ENCODE measurements at regions not wholly inside any gene's neighbourhood (a gene's known extent, or its start where the extent isn't known, plus 50 kb on each side); places are given as distances from the start of the nearest gene placed in this dataset.

DNA sequence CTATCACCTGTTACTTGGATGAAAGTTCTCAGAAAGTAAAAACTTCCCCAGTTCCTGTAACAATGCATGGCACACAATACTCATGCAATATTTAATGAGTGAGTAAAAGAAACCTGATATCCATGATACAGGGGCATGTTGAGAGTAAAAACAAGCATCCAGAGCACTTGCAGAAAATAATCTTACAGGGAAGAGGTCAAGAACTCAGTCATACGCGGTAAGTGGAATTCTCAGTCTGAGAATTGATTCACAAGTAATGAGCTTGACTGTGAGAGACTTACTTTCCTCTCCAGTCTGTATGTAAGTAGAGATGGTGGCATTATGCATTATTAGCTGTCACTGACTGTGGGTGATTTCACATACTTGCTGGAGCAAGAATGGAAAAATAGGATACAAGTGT lies 976.9 kb downstream of the BRINP3 start:
- DNase-seq, result no peak

DNA sequence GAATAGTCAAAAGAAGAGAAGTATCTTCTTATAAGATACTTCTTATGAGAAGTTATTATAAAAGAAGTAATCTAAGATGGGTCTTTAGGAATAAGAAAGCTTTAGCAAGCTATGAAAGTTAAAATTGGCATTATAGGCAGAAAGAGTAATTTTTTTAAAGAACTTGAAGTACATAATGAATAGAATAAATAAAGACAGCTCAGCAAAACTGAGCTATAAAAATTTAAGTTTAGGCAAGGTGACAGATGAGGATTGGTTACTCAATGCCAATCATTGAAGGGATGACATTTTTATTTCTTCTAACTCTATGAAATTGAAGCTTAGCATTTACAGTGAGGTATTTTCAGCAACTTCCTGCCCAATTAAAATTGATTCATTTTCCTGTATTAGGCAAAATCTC lies 966.8 kb downstream of the BRINP3 start:
- no peak for DNase-seq

DNA sequence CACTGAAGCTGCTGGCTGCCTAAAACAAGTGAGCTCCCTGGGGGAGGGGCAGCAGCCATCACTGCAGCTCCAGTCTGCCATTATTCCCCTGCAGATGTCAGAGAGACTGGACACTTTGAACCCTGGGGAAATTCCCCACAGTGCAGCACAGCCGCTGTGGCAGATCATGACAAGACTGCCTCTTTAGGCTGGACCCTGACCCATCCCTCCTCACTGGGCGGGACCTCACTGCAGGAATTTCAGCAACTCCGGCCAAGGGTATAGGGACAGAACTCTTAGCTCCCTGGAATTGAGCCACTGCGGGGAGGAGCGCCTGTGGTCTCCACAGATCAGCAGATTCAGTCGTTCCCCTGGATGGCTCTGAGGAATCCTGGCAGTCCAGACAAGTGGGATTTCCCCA lies 964.6 kb downstream of the BRINP3 start:
- no peak for DNase-seq

DNA sequence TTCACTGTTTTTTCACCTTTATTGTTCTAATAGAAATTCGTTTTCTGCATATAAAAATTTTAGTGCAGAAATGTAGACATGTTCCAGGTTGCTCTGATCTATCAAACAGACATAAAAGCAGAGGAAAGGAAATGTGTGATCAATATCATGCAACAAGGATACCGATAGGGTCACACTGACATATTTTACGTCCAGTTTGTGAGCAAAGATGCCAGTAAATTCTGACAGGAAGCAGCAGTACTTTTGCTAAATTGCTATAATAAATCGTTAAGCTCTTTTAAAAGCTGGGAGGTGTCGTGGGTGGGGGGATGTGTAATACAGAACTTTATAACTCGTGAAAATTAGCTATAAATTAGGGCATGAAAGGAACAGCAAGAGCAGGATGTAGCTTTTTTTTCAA lies 955.2 kb downstream of the BRINP3 start:
- DNase-seq, result no peak

DNA sequence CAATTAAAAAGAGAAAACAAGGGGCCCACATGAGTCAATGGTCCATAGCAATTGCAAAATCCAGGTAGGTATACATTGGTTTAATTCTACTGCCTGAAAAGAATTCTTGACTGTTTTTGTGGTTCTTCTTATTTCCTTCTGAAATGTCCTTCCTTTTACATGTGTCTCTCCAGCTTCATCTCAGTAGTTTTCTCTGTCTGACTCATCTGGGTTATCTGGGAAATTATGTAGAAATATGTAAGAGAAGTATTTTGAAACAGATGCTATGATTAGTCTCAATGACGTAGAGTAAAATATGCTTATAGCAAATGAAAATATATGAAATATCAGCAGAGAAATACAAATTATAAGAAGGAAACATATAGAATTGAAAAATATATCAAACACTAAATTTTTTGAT lies 953.2 kb downstream of the BRINP3 start:
- no peak for DNase-seq

DNA sequence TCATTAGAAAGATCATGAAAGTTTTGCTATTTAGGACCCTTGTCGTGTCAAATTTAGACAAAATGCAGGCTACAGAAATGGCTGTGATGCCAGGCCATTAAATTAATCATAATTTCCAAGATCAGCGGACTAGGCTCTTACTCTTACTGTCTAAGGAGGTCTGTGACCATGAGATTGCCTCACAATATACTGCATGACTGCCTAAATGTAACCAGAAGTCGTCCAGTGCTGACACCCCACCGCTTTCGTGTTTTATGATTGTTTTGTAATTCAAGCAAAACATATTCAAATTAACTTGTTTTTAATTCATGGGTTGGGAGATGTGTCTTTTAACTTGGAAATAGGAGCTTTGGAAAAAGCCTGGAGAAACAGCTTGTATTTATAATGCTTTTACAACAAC lies 947.5 kb downstream of the BRINP3 start:
- no peak for DNase-seq

DNA sequence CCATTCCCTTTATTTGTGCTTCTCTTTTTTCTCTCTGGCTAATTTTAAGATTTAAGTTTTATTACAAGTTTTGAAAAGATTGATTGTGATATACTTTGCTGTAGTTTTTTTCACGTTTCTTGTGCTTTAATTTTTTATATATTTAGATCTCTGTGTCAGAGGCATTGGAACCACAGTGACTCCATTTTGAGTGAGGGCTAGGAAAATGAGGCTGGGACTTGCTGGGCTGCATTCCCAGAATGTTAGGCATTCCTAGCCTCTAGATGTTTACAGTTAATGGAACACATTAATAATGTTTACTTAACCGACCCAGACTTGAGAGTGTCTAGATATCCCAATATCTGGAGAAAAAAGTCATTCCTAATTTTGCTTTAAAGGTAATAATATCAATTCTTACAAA lies 939.4 kb downstream of the BRINP3 start:
- no peak for DNase-seq

DNA sequence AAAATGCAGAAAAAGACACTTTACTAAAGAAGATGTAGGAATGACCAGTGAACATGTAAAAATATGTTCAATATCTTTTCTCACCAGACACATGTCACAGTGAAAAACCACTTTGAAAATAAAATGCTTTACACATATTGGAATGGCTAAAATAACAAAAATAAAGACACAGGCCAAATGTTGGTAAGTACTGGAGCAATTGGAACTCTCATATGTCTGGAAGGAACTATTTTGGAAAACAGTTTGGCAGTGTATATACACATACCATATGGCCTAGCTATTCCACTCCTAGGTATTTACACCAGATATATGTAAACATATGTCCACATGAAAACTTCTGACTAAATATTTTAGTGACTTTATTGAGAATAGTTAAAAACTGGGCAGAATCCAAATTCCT lies 927.2 kb downstream of the BRINP3 start:
- DNase-seq, result no peak

DNA sequence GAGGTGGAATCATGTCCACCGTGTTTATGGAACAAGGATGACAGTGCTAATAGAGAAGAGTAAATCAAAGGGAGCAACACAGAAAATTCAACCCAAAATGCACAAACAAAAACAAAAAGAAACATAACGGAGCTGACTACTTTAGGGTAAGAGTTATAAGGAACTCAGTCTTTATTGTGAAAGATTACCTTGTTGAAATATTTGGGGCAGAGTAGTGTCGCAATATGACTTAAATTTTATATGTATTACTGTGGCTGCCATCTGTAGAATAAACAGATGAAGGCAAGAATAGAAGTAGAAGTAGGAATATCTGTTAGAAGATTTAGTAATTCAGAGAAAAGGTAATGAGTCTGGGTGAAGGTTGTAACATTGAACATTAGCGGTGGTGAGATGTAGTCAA lies 913.9 kb downstream of the BRINP3 start:
- no peak for DNase-seq

DNA sequence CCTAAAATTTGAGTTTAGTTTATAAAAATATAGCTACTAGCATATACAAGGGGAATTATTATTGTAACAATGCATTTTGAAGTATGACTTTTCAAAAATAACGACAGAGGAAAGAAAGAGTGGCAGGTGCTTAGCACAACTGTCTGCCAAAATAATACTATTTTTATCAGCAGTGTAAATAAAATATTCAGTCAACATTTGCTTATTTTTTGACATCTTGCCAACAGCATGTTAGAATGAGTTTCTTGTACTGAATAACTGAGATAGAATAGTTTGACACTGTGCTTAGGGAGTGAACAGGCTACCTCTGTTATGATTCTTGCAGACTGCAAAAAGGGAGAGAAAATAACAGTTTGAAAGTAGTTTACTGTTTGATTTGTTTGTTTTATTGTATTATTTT lies 909.8 kb downstream of the BRINP3 start:
- DNase-seq, result no peak

DNA sequence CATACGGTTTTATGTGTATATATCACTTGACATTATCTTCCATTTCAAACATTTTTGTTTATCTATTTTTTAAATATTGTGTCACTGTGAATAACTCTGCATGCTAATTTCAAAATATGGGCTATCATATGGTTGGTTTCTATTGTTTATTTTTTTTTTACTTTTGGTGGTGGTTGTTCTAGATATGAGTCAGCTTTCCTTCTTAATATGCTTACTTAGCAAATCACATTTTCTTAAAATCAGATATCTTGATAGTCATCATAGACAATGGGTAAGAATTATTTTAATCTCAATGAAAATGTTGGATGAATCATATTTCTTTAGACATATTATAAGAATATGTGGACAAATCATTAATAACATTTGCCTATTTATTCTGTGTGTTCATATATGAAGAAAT lies 881.5 kb downstream of the BRINP3 start:
- no peak for DNase-seq

DNA sequence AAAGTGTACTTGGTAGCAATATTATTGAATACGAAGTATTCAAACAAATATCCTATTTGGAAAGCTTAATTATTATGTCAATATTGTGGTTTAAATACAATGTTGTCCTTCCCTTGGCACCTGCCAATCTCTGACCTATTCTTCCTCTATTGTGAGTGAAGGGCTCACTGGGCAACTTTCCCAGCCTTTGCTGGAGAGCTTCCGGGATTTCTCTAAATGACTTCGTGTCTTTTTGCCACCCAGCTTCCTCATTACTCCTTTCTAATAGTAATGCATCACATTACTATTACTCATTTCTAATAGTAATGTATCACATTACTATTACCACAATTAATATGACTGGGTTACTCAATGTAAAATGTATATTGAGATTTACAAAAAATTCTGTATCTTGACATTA lies 880.6 kb downstream of the BRINP3 start:
- no peak for DNase-seq

DNA sequence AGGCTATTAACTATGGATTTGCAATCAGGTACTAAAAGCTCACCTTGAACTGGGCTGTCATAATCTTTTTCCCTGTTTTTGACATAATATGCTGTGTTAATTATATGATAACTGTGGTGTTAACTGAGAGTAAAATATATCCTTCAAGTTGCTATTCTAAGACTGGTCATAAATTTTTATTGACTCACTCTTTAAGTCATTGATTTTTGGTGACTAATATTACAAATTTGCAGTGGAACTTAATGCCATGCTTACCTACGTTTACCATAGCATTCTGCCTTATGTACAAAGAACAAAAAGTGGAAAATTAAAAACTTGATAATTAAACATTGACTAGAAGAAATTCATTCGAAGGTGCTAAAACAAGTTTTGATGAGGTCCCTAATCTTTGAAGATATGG lies 872.4 kb downstream of the BRINP3 start:
- DNase-seq, result no peak

DNA sequence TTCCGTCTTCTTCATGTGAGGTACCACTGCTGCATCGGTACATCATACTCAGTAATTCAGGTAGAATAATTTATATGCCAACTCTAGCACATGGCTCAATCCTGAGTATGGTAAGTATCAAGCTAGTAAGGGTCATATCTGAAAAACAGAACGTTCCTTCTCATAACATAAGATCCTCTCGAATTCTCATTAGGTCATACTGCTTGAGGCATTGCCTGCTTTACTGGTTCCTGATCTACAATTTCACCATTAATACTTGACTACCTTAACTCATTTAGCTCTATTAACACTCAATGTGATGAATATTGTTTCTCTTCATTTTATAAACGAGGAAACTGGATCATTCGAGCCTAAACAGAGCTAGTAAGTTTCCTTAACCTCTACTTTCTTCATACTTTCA lies 871.6 kb downstream of the BRINP3 start:
- DNase-seq, result no peak

DNA sequence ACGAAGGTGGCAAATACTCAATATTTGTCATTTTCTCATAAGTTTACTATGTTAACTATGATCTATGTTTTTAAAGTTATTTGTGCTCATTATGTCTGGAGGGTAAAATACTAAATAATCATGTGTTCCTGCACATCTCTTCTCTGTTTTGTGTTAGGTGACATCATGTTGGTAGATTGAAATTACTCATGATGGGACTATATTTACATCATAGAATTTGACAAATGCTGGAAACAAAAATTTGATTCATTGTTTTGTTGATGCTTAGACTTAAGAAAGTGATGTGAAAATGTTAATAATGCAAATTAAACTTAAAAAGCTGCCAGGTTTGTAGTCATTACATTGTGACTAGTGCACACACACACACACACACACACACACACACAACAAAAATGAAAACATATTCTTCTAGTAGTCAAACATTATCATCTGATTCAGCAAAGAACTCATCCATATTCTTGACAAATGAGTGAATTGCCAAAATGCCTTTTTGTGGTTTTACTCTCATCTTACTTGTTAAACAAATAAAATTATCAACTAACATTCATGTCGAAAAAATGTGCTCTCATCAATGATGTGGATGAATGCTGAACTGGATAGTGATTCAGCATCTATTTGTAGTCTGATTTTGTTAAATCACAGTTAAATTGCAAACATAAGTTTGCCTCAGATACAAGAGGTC lies 870.7 kb downstream of the BRINP3 start:
- DNase-seq, result no peak

DNA sequence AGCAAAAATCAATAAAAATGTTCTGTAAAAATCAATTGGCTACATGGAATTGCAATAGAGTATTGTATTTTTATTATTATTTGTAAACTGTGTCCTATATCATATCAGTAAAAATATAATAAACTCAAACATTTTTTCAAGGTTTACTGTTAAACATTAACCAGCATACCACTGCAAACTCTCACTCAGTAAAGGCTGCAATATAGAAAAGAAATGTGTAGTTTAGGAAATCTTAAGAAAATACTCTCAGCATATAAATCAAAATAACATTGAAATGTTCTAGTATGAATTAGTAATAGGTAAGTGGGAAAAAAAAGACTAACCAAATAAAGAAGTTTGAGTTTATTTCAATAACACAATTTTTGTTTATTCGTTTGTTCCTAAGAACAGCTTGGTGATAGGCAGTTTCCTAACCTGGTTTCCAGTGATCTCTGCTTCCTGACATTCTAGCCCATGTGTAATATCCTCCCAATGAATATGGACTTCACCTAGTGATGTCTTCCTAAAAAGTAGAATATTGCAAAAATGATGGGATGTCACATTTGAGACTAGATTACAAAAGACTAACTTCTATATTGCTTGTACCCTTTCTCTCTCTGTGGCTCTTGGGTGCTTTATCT lies 870.1 kb downstream of the BRINP3 start:
- no peak for DNase-seq

DNA sequence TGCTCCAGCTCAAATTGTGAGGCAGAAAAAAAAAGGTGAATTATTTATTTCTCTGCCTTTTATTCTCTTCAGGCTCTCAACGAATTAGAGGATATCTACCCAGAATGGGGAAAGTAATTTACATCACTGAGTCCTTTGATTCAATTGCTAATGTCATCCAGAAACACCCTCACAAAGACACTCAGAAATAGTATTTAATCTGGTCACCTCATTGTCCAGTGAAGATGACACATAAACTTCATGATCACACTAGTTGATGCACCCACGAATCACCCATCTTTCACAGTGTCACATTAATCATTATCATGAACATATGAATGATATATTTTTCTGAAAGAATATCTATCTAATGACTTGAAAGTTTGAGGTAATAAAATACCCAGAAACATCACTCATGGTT lies 868.5 kb downstream of the BRINP3 start:
- DNase-seq, result no peak

DNA sequence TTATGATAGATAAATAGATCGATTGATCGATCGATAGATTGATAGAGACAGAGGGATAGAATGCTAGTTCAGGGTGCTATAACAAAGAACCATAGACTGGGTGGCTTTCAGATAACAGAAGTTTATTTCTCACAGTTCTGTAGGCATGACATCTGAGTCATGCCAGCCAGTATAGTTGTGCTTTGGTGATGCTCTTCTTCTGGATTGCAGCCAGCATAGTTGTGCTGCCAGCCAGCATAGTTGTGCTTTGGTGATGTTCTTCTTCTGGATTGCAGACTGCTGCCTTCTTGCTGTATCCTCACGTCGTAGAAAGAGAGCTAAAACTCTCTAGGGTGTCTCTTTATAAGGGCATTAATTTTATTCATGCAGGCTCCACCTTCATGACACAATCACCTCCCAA lies 860.8 kb downstream of the BRINP3 start:
- DNase-seq, result no peak

DNA sequence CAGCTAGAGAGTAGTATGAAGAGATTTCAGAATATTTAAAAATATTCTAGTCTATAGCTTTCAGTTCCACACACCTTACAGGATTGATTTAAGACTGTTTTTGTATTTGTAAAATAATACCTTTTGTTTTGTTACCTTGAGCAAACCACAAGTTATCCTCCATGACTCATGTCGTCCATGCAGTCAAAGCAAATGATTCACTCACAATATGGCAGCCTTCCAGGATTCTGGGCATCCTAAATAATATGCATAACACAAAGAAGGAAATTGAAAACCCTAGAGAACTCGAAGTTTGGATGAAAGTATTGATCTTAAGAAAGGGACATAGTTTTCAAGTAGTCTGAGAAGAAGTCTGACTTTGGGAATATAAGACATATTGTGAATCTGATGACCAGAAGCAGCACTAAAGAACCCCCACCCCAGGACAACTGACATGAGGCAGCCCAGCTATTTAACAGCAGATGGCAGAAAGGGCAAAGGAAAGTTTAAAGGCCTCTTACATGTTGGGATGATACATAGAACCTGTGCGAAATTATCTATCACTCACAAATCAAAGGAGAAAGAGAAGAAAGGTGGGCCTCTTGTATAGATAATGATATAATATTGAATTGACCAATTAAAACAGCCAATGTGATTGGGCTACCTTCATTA lies 857.9 kb downstream of the BRINP3 start:
- no peak for DNase-seq

DNA sequence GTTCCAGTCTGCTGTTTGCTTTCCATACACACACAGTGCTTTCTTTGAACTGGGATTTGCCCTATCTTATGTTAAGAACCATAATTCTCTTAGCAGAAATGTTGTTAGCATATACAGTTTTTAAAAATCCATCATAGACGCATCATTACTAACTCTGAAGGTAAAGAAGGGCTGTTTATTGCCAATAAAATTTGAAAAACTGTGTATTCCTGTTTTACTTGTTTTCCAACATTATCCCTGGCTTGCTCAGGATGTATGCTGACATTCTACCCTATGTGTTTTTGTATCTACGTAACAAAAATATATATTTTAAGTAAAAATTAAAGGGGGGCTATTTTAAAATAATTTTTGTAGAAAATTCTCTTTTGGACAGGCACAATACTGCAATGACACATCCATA lies 857.2 kb downstream of the BRINP3 start:
- no peak for DNase-seq

DNA sequence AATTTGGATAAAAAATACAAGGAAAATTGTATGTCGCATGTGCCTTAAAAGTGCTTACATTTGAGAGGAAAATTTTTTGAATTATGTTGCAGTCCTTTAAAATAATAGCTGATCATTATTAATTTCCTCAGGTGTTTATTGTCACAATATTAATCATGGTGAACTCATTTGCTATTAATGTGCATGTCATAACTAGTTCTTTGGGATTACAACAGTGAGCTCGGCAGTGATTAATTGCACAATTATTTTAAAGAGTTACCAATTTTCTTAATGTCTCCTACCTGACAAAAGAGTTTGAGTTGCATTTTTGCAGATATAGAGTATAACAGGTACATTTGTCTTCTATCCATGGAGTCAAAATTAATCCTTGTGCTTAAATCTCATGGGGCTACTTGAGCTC lies 854.3 kb downstream of the BRINP3 start:
- DNase-seq, result no peak

DNA sequence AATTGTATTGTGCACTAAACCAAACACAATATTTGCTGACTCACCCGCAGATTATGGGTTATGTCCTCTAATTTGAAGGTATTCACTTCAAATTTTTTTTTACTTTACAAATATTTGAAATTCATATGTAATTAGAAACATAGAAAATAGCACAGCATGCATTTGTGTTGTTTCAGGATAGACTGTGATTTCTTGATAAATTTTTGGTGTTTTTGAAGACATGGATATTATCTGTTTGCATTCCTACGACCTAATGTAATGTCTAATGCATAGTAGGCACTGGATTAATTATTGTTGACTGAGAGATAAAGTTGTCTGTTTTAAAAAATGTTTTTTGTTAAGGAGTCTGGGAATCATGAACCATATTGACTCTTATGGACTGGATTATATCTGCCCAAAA lies 850.2 kb downstream of the BRINP3 start:
- no peak for DNase-seq

DNA sequence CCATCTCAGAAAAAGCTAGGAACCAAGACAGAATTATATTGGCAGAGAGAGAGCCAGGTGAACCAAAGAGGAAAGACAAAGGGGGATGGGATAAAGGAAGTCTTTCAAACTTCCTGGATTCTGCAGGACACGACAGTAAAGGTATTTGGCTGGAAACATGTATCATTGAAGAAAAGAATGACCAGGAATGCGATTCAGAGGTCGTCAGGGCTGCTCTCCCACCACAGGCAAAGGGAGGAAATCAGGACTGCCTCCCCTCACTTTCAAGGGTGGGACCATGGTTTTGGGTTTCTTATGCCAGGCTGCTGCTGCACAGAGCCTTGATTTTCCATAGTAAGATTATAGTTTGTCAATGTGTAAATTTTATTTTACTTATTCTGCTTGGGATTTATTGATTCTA lies 848.8 kb downstream of the BRINP3 start:
- DNase-seq, result no peak

DNA sequence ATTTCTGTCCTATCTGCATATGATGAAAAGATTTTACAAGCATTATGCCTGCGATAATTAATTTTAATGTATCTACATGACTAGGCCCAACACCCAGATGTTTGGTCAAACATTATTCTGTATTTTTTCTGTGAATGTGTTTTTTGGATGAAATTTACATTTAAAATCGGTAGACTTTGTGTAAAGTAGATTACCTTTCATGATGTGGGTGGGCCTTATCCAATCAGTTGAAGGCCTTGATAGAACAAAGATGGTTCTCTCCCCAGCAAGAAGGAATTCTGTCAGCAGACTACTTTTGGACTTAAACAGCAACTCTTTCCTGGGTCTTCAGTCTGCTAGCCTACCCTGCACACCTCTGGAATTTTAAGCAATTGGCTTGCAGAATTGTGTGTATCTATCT lies 844.0 kb downstream of the BRINP3 start:
- no peak for DNase-seq

DNA sequence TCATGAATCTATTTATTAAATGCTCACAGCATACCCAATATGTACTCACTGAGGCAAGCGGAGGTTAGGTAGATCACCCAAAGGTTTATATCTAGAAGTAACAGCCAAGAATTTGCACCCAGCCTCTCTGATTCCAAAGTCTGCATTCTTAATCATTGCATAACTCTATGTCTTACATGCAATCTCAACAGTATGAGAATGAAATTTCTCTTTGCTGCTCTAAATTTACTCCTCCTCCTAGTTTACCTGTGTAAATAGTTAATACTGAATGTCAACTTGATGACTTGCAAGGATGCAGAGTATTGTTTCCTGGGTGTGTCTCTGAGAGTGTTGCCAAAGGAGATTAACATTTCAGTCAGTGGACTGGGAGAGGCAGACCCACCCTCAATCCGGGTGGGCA lies 840.6 kb downstream of the BRINP3 start:
- no peak for DNase-seq
